ENCODE measurements at regions not wholly inside any gene's neighbourhood (a gene's known extent, or its start where the extent isn't known, plus 50 kb on each side); places are given as distances from the start of the nearest gene placed in this dataset.

GRCh38 chr9:103919605-103920209 is 174.4 kb upstream of the SMC2 start:
- no peak for DNase-seq
- TF ChIP-seq CTCF (IDR thresholded peaks at IDR 0.05) (no peak), POLR2A (IDR thresholded peaks at IDR 0.05) (no peak)
- H3K36me3 ChIP-seq: no peaks in the 10 kb centered on the region
- H3K27me3 ChIP-seq: no peaks in the 10 kb centered on the region
- intact Hi-C loops (cut with DNase I; ENCODE audit: low total_unique reads): no loop called here
- H3K4me3 ChIP-seq: no peak overlapping the region
- no peak overlapping the region for H3K27ac ChIP-seq
- no peaks in the 10 kb centered on the region for H3K4me1 ChIP-seq
- H3K9me3 ChIP-seq: no peaks in the 10 kb centered on the region

- TF ChIP-seq CTCF (IDR thresholded peaks at IDR 0.05): no peak
- no peak for TF ChIP-seq POLR2A (IDR thresholded peaks at IDR 0.05)
- Histone ChIP-seq H3K27ac (no peak overlapping the region), H3K4me3 (no peak overlapping the region), H3K4me1 (no peaks in the 10 kb centered on the region), H3K27me3 (no peaks in the 10 kb centered on the region), H3K9me3 (no peaks in the 10 kb centered on the region), H3K36me3 (no peaks in the 10 kb centered on the region)
- DNase-seq: no peak
- intact Hi-C loops (cut with DNase I; ENCODE audit: low total_unique reads): no loop called here
Observed at GRCh38 chr9:103928442-103928841, 165.7 kb upstream of the SMC2 start.

GRCh38 chr9:103941104-103941503 is 153.0 kb upstream of the SMC2 start:
- Histone ChIP-seq H3K4me3 (no peak overlapping the region), H3K9me3 (no peaks in the 10 kb centered on the region), H3K27ac (no peak overlapping the region), H3K4me1 (no peaks in the 10 kb centered on the region), H3K36me3 (no peaks in the 10 kb centered on the region), H3K27me3 (no peaks in the 10 kb centered on the region)
- intact Hi-C loops (cut with DNase I; ENCODE audit: low total_unique reads): no loop called here
- TF ChIP-seq CTCF (IDR thresholded peaks at IDR 0.05) (no peak), POLR2A (IDR thresholded peaks at IDR 0.05) (no peak)
- no peak for DNase-seq

GRCh38 chr9:103942200-103942599 is 151.9 kb upstream of the SMC2 start:
- DNase-seq: no peak
- Histone ChIP-seq H3K4me3 (no peak overlapping the region), H3K27ac (no peak overlapping the region), H3K4me1 (no peaks in the 10 kb centered on the region), H3K36me3 (no peaks in the 10 kb centered on the region), H3K9me3 (no peaks in the 10 kb centered on the region), H3K27me3 (no peaks in the 10 kb centered on the region)
- TF ChIP-seq CTCF (IDR thresholded peaks at IDR 0.05): no peak
- TF ChIP-seq POLR2A (IDR thresholded peaks at IDR 0.05): no peak
- intact Hi-C loops (cut with DNase I; ENCODE audit: low total_unique reads): no loop called here

GRCh38 chr9:103942651-103943050 is 151.5 kb upstream of the SMC2 start:
- no peak for TF ChIP-seq CTCF (IDR thresholded peaks at IDR 0.05)
- Histone ChIP-seq H3K4me1 (no peaks in the 10 kb centered on the region), H3K27ac (no peak overlapping the region), H3K4me3 (no peak overlapping the region), H3K36me3 (no peaks in the 10 kb centered on the region), H3K27me3 (no peaks in the 10 kb centered on the region), H3K9me3 (no peaks in the 10 kb centered on the region)
- no peak for DNase-seq
- intact Hi-C loops (cut with DNase I; ENCODE audit: low total_unique reads): no loop called here
